Liver (tissue), 3 donors: ENCODE measurements at regions not wholly inside any gene's neighbourhood (a gene's known extent, or its start where the extent isn't known, plus 50 kb on each side); places are given as distances from the start of the nearest gene placed in this dataset.

Source experiments
- JUND ChIP-seq, 2 donors: IDR thresholded peaks; 2 replicates each; pipeline ENCODE4 v1.6.1; 2016; ENCODE audit warnings: antibody characterized with exemption in 2 of 2
- MAX ChIP-seq: IDR thresholded peaks from 2 replicates; pipeline ENCODE4 v1.6.1; 2016; ENCODE audit warnings: antibody characterized with exemption
- REST ChIP-seq: IDR thresholded peaks from 2 replicates; pipeline ENCODE4 v1.6.1; 2016; ENCODE audit warnings: antibody characterized with exemption, mild to moderate bottlenecking
- RXRA ChIP-seq, 2 donors: IDR thresholded peaks; 2 replicates each; pipeline ENCODE4 v1.6.1; 2017 to 2018; ENCODE audit warnings: antibody characterized with exemption in 2 of 2, mild to moderate bottlenecking in 1 of 2
- SP1 ChIP-seq: IDR thresholded peaks from 2 replicates; pipeline ENCODE4 v1.6.1; 2018; ENCODE audit warnings: antibody characterized with exemption, mild to moderate bottlenecking
- TAF1 ChIP-seq: conservative IDR thresholded peaks from 2 replicates; pipeline ENCODE4 v1.6.1; 2016; ENCODE audit warnings: antibody characterized with exemption, mild to moderate bottlenecking
- TF ChIP-seq, protein P1 (sequence below): fragments of 150-350 bp; IDR thresholded peaks from 2 replicates; pipeline ENCODE4 v1.5.1; 2017; ENCODE audit warnings: improper control_type of control experiment, low read depth, low read length; ENCODE audit not compliant: missing input control
- TF ChIP-seq, protein P2 (sequence below): IDR thresholded peaks from 2 replicates; pipeline ENCODE4 v1.6.1; 2016; ENCODE audit warnings: antibody characterized with exemption
- donor health status: healthy.
- donor health status: healthy.

DNA sequence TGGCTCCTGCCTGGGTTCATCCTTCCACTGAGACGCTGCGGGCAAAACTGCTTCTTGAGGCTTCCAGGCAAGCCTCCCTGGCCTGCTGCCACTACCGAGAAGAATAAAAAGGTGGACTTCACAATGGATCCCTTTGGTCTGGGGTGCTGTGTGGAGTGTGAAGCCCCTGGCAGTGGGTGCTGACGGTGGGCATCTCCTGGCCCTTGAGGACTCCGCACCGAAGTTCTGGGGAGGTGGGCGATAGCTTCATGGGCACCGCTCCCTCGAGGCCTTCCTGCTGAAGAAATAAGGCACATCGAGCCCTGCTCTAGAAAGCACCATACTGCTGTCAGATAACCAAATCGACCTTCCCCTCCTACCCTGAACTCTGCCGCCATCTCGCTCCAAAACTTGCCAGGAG is 106.6 kb upstream of the CTBP2 start:
- TF ChIP-seq, protein P1, sequence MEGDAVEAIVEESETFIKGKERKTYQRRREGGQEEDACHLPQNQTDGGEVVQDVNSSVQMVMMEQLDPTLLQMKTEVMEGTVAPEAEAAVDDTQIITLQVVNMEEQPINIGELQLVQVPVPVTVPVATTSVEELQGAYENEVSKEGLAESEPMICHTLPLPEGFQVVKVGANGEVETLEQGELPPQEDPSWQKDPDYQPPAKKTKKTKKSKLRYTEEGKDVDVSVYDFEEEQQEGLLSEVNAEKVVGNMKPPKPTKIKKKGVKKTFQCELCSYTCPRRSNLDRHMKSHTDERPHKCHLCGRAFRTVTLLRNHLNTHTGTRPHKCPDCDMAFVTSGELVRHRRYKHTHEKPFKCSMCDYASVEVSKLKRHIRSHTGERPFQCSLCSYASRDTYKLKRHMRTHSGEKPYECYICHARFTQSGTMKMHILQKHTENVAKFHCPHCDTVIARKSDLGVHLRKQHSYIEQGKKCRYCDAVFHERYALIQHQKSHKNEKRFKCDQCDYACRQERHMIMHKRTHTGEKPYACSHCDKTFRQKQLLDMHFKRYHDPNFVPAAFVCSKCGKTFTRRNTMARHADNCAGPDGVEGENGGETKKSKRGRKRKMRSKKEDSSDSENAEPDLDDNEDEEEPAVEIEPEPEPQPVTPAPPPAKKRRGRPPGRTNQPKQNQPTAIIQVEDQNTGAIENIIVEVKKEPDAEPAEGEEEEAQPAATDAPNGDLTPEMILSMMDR = no peak
- TF ChIP-seq TAF1 (no peak), REST (no peak), RXRA (IDR thresholded peaks at IDR 0.05) (no peak), SP1 (no peak), JUND (IDR thresholded peaks at IDR 0.05) (no peak), MAX (no peak)
- TF ChIP-seq, protein P2, sequence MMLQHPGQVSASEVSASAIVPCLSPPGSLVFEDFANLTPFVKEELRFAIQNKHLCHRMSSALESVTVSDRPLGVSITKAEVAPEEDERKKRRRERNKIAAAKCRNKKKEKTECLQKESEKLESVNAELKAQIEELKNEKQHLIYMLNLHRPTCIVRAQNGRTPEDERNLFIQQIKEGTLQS = no peak
